Tongue (tissue), 1 donor: ENCODE measurements at regions not wholly inside any gene's neighbourhood (a gene's known extent, or its start where the extent isn't known, plus 50 kb on each side); places are given as distances from the start of the nearest gene placed in this dataset.
"Not testable (repeated sequence)": the region's sequence is repeated elsewhere in the genome, so short reads cannot be mapped to it uniquely, and the experiment has no call there.

Source experiments
- DNase-seq: peaks from one replicate; pipeline ENCODE4 v3.0.0-alpha.2; 2015

DNA sequence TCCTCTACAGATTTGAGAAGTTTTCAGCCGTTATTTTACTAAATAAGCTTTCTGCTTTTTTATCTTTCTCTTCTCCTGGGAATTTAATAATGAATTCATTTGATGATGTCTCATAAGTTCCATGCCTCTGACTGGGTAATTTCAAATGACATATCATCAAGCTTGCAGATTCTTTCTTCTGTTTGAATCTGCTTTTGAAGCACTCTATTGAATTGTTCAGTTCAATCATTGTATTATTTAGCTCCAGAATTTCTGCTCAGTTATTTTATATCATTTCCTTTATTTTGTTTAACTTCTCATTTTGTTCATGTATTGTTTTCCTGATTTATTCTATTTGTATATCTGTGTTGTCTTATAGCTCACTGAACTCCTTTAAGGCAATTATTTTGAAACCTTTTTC lies 196.9 kb upstream of the CNTNAP2 start:
- DNase-seq = no peak

DNA sequence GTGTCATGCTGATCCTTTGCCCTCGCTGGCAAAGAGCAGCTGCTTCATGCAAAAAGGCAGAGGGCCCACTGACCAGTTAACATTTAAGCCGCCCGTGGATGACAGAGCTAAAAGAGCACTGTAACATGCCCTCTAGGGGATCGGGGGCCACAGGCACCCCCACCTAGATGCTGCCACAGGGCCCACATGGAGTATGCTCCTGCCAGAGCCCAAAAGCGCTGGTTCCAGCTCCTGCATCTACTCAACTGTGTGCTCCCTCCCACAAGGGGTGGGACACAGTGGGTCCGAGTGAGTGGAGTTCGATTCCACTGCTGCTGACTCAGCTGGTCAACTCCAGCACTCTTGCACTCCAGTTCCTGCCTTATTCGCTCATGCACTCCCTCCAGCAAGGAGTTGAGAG lies 199.8 kb upstream of the CNTNAP2 start:
- no peak for DNase-seq

DNA sequence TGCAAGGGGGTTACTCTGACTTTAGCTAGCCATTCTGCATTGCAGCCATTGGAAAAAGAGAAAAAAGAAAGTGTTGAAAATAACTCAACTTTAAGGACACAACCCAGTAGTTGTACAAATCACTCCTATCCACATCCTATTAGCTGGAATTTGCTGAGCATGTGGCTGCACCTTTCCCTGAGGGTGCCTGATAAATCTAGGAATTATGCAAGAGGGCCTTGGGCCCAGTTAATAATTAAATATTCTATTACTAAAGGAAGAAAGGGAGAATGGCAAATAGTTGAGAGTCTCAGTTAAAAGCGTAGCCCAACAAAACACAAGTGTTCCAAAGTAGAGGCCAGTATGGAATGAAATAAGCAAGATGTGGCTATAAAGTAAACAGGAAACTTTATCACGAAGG lies 200.9 kb upstream of the CNTNAP2 start:
- no peak for DNase-seq

DNA sequence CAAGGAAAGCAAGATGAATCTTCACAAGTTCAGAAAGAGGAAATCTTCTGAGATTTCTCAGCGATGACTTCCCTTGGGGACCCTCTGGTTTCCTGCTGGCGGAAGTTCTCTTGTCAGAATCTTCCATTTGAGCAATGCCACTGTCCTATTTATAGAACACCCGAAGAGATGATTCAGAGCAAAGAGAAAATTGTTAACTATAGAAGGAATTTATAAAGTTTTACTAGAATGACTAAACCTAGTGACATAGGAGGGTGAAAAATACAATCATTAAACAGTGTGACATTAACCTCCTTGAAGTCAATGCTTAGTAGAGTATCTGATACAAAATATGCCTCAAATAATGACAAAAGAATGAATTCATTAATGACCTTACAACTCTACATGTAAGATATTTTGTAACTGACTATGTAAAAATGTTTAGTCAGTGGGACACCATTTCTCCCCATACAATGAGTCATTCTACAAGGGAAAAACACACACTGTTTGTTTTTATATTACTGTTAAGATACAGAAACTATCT lies 206.5 kb upstream of the CNTNAP2 start:
- DNase-seq = peak; percentile 1

DNA sequence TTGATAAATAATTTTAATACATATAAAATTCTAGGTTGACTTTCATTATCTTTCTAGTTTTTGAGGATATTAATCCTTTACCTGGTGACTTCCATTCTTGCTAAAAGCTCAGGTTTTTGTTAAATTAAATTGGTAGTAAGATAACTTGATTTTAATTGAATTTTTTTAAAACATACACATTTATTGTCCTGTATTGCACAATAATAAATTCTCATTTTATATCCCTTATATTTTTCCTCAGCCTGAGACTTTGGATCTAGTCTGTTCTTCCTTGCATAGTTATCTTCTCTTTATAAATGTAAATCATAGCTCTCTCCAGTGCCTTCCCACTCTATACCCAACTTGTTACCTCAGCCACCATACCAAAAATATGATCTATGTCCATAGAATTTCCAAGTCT lies 212.9 kb upstream of the CNTNAP2 start:
- DNase-seq = no peak

DNA sequence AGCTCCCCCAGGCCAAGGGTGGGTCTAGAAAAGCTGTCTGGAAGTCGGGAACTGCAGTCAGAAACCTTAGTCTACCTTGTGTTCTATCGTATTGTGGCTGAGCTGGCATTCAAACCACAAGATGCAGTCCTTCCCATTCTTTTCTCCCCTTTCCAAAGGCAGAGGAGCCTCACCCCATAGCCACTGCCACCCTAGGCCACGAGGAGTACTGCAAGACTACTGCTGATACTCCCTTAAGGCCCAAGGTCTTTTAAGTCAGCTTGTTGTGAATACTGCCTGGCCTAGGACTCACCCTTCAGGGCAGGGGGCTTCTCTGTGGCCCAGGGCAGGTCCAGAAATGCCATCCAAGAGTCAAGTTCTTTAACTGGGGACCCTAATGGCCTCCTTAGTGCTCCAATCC lies 214.5 kb upstream of the CNTNAP2 start:
- DNase-seq = no peak

DNA sequence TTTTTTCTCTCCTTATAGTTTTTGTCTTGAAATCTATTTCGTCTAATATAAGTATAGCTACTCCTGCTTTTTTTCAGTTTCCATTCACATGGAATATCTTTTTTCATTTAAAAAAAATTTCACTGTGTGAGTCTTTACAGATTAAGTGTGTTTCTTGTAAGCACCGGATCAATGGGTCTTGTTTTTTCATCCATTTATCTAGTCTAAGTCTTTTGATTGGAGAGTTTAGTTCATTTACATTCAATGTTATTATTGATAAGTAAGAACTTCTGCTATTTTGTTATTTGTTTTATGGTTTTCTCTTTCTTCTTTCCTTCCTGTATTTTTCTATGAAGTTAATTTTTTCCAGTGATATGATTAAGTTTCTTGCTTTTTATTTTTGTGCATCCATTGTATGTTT lies 216.7 kb upstream of the CNTNAP2 start:
- DNase-seq = no peak

DNA sequence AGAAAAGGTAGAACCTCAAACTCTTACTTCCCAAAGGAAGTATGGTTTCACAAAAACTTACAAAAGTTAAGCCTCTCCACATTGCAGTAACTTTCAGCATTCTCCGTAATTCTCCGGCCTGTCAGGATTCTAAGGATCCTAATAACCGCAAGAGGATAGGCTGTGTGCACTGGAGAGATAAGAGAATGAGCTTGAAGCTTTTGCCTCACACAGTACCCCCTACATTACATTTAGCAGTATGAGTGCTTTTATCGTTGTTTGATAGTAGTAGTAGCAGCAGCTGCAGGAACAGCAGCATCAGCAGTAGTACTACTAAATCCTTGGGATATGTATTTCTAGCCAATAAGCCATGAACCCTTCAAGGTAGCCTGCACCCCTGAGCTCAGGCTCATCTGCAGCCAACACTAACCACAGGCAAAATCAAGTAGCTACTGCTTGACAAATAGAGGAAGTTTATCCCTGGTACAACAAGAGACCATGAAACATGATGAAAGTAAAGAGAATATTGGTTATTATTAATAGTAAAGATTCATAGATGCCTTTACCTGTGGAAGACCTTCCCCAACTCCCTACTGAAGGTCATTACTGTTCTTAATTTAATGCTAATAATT lies 222.6 kb upstream of the CNTNAP2 start:
- no peak for DNase-seq

DNA sequence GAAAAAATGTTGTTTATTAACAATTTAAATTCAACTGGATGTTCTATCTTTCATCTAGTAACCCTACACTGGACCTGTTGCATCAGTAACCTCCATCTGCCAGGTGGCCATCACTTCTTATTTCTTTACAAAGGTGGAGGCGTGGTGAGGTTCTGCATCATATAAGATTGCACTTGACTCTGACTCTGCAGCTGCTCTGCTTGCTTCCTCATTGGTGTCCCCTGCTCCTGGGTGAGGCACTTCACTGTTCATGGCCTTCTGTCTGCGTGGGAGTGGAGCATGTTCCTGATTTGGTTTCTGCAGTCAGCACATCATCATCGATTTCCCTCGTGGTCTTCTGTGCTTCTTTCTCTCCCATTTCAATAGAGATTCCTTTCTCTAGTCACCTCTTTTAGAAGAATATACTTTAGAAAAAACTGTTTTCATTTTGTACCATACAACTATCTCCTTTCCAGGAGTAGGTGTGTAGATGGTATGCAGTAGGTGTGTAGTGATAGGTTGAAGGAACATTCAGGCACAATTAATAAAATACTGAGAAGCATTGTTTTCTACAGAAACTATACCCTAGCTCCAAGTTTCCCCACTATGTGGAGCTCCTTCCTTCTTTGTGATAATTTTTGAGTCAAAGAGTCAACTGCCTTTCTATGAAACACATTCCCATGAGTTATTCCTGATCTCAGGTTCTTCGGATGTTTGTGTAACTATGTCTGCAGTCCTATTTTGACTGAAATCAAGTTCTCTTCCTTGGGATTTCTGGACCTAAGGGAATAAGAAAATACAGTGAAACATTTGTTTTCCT lies 231.7 kb upstream of the CNTNAP2 start:
- no peak for DNase-seq

DNA sequence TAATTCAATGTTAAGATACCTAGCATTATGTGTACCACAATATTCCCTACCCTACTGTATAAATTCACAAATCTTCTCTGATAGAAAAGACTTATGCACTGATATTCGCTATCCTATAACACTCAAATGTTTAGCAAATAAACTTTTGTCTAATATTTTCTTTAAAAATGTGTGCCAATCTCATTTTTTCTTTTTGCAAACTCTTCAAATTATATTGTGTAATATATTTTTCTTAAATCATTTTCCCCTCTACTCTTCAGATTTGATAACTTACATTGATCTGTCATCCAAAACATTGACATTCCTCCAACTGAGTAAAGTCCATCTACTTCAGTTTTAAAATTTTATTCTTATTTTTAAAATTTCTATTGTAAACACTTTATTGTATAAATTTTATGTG lies 240.2 kb upstream of the CNTNAP2 start:
- no peak for DNase-seq

DNA sequence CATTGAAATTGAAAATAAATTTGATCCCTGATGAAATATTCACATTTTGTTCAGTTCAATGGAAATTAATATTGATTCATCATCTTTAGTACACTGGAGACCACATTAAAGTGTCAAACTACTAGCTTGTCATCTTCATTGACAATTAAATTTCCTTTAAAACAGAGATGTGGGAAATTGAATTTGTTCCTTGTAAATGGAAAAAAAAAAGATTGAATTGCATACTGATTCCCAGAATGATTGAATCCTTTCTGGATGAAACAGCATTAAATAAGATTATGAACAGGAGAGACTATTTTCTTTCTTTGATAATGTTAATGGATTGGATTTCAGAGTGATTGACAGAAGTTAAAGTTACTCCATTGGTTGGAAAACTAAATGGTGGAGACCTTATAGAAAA lies 241.3 kb upstream of the CNTNAP2 start:
- no peak for DNase-seq

DNA sequence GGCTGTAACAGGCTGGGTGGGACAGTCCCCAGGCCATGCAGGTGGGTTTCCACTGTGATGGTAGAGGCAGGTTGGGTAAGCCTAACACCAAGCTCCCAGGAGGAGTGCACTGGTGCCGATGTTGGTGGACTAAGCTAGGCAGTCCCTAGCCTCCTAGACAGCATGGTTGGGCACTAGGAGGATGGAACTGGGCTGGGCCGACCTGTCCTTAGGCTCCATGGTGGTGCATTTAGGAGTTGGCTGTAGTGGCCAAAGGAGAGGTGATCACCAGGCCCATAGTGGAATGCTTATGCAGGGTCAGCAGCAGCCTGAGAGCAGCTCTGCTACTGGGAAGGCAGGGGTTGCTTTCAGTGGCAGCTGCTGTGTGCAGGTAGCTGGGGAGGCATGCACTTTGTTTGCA lies 247.7 kb upstream of the CNTNAP2 start:
- no peak for DNase-seq

DNA sequence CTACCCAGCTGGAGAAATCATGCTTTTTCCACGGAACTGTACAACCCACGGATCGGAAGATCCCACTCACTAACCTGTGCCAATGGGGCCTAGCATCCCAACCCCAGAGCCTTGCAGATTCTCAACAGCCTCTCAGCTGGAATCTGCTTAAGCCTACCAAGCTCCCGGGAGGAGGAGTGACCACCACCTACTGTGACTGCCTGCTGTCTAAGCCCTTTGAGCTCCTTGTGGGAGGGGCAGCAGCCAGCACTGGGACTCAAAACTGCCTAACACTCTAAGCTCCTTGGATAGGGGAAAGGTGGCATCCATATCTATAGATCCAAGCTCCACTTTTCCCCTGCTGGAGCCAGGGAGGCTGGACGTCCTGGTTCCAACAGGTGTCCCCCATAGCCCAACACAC lies 254.4 kb upstream of the CNTNAP2 start:
- DNase-seq = no peak

DNA sequence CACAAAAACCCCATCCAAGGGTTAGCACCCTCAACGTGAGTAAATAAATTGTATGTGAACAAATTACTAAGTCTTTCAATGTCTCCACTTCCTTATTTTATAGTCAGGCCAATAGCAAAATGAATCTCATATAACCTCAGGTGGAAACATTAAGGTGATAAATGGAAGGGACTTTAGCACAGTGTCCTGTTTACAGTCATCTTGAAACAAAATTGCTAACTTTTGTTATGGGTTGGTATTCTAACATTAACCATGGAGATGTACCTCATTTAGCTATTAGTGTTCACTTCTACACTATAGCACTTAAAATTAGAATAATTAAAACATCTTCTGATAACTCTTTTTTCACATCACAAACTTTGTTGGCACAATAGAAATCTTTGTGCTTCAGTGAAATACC lies 255.8 kb upstream of the CNTNAP2 start:
- no peak for DNase-seq

DNA sequence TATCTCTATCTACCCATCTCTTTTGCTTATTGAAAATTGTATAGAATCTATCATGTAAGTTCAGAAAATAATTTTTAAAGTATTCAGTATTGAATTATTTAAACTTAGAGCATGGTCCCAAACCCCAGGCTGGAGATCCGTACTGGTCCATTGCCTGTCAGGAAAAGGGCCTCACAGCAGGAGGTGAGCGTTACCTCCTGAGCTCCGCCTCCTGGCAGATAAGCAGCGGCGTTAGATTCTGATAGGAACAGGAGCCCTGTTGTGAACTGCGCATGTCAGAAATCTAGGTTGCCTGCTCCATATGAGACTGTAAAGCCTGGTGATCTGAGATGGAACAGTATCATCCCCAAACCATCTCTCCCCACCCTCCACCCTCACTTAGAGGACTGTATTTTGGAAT lies 266.0 kb upstream of the CNTNAP2 start:
- DNase-seq = no peak

DNA sequence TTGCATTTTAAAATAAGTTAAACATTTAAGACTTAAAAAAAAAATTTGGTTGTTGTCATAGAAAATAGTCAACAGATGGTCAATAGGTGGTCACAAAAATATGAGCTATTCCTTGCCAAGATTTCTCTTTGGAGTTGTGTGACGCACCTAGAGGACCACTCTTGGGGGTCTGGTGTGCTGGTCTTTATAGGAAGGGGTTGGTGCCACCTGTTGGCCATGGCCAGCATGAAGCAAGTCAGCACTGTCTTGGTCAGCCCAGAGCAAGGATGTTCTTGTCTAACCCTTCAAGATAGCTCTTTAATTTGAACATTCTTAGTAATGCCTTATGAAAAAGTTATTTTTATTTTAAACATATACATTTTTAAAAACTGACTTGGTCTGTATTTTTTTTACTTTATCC lies 267.9 kb upstream of the CNTNAP2 start:
- DNase-seq = peak; percentile 25

DNA sequence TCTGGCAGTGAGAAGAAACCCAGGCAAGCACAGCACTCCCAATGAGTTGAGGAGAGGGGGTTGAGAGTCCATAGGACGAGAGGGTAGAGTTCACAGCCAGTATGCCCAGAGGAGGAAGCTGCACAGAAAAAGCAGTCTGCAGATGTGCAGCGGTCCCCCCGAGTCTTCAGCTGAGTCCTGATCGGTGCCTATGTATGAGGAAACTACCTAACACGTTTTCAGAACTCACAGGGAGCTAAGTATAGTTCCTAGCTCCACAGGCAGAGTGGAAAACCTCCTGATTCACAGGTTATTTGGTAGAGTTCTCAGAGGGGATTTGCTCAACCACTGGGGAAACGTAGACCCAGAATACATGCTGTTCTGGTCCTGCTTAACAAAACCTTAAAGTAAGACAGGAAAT lies 271.3 kb upstream of the CNTNAP2 start:
- DNase-seq = no peak

DNA sequence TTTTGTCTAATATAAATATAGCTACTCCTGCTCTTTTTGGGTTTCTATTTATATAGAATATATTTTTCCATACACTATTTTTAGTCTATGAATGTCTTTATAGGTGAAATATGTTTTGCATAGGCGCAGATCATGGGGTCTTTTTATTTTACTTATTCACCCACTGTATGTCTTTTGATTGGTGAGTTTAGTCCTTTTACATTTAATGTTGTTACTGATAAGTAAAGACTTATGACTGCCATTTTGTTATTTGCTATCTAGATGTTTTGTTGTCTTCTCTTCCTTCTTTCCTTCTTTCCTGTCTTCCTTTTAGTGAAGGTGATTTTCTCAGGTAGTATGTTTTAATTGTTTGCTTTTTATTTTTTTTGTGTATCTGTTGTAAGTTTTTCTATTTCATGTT lies 276.8 kb upstream of the CNTNAP2 start:
- no peak for DNase-seq

DNA sequence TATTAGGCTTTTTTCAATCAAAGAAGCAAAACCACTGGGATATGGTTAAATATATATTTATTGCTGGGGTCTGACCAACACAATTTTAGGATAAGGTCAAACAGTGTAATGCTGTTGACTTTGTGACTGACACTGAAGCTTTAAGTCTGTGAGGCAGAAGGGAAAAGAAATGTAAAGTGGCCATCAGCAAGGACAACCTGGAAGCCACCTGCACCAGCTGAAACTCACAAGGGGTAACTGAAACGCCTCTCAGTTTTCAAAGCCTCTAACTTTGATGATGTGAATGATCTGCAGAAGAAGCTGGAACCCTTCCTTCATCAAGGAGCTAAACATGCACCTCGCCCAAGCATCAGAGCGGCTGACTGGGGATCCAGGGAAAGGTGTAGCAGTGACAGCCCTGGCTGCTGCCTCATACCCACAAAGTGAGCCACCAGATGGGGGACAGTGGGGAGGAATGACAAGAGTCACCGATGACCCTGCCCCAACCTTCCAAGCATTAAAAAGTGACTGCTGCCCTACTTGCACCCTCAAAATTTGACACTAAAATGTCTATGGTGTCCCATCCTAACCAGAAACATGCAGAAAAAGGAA lies 284.9 kb upstream of the CNTNAP2 start:
- DNase-seq = no peak

DNA sequence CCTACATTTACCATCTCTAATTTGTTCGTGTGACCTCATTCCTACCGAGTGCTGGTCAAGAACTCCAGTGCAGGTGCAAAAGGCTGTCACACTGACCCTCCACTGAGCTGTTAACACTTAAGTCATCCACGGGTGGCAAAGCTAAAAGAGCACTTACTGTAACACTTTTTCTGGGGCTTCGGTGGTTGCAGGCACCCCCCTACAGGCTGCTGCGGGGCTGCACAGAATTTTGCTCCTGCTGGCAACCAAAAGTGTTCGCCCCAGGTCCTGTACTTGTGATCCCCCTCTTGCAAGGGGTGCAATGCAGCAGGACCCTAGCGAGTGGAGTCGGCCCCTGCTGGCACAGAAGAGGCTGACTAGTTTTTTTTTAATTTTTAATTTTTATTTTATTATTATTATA lies 298.9 kb upstream of the CNTNAP2 start:
- DNase-seq = no peak

DNA sequence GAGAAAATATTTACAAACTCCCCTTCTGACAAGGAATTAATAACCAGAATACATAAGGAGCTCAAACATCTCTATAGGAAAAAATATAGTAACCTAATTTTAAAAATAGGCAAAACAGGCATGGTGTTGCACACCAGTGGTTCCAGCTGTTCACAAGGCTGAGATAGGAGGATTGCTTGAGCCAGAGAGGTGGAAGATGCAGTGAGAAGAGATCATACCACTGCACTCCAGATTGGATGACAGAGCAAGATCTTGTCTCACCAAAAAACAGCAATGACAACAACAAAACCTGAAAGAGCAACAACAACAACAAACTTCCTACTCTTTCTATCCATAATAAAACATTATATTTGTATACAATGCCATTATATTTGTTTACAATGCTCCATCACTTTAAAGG lies 304.4 kb upstream of the CNTNAP2 start:
- DNase-seq = no peak

DNA sequence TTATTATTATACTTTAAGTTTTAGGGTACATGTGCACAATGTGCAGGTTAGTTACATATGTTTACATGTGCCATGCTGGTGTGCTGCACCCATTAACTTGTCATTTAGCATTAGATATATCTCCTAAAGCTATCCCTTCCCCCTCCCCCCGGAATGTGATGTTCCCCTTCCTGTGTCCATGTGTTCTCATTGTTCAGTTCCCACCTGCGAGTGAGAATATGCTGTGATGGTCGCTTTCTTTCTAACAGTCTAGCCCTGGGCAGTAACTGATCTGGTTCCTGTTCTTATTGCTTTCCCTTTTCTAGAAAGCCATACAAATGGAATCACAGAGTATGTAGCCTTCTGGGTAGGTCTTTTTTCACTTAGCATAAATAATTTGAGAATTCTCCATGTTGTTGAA lies 311.1 kb upstream of the CNTNAP2 start:
- not testable (repeated sequence) for DNase-seq

DNA sequence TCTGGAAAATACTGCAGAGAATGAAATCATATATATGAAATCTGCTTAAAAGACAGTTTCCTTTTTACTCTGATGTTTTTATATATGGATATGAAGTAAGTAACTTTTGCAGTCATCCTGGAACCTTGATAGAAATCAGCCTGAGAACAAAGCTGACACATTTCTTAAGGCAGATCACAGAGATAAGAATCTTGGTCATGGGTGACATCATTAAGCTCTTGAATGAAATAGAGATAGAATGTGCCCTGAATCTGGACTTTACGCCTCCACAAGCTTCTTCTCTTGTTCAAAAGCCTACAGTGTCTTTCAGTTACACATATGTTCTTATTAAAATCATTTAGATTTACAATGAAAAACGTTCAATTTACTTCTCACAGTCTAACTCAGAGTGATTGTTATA lies 319.1 kb upstream of the CNTNAP2 start:
- no peak for DNase-seq

DNA sequence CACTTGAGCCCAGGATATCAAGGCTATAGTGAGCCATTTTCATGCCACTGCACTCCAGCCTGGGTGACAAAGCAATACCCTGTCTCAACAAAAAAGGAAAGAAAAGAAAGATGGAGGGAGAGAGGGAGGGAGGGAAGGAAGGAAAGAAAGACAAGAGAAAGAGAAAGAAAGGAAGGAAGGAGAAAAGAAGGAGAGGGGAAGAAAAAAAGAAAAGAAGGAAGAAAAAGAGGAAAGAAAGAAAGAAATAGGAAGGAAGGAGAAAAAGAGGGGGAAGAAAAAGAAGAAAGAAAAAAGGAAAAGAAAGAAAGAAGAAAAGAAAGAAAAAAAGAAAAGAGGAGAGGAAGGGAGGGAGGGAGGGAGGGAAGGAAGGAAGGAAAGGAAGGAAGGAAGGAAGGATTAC lies 321.5 kb upstream of the CNTNAP2 start:
- no peak for DNase-seq
